ENCODE measurements at regions not wholly inside any gene's neighbourhood (a gene's known extent, or its start where the extent isn't known, plus 50 kb on each side); places are given as distances from the start of the nearest gene placed in this dataset.

DNA sequence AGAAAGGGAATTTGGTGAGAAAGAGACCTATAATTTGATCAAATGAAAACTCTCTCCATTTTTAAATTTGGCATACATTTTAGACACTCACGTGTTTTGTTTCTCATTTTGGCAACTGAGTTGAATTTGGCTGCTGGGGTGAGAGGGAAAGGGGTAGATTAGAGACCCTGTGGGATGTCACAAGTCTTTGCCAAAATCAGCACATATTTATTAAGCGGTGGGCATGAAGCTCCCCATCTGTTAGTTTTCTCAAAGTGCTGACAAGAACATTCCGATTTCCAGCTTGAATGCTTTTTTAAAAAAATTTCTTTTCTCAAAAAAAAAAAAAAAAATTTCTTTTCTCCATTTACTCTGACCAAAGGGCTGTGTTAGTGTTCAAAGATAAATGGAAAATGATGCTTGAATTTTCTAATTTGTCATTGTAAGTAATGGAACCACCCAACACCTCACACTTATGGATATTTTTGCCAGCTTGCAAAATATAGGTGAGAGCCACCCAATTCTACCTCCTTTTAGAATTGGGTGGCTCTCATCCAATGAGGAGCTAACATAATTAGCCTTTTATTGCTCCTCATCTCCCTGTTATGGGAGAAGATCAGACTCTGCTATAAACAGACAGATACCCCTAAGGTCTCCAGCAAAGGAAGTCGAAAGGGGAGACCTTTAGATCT, 222.9 kb upstream of the FN1 start:
- ATAC-seq (ENCODE audit: low read depth in 2 of 2) (no peak), DNase-seq (no peak)
- Mint-ChIP-seq H3K4me1 (no peaks in the 10 kb centered on the region), H3K4me3 (no peak overlapping the region), H3K27ac (no peak overlapping the region), H3K36me3 (peaks cover 0 to 4% of the 10 kb centered on the region in 2 donors), H3K9me3 (no peaks in the 10 kb centered on the region), H3K27me3 (no peaks in the 10 kb centered on the region)

DNA sequence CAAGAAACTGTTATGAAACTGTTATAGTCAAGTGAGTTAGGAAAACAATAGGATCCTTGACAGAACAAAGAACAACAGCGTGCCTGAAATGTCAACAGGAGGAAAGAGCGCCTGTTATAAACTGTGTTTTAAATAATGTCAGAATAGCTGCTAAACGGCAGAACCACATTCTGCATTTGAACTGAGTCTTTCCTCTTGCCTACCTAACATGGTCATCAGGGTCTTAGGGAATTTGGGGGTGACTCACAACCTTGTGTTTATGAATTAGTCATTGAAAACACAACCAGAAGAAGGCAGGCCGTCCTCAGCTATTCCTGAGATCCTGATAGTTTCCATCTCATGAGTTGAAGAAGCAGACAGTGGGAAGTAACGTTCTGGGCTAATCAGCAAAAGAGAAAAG, 222.0 kb upstream of the FN1 start:
- no peaks in the 10 kb centered on the region for H3K27me3 Mint-ChIP-seq
- no peak overlapping the region for H3K27ac Mint-ChIP-seq
- DNase-seq = no peak
- no peak overlapping the region for H3K4me3 Mint-ChIP-seq
- ATAC-seq (ENCODE audit: low read depth in 2 of 2) = no peak
- no peaks in the 10 kb centered on the region for H3K9me3 Mint-ChIP-seq
- H3K36me3 Mint-ChIP-seq = peaks cover 0 to 4% of the 10 kb centered on the region in 2 donors
- H3K4me1 Mint-ChIP-seq = no peaks in the 10 kb centered on the region

DNA sequence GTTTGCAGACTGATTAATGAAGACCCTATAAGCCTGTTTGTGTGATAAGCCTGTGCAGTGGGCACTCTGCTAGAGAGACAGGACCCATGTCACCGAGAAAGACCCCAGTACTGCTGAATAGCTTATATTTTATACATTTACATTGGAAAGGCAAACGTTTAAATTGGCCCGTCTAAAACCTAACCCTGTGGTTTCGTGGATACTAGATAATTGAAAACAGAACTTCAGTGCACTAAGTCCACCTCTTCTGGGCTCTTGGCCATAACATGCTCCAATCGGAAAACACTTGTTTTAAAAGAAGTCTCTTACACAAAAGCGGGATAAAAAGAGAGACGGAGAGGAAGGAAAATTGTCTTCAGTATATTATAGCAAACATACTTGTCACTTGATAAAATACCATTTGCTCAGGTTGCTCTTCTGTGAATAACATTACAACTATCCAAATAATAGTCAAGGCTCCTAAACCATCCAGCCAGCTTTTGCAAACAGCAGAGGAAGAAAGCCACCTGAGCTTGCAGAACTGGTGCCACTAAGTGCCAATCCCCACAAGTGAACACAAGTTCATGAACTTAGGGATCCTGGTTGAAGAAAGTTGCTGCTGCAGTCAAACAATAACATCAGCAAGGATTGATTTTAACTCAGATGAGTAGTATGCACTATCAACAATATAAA, 218.4 kb upstream of the FN1 start:
- DNase-seq (no peak), ATAC-seq (ENCODE audit: low read depth in 2 of 2) (no peak)
- Mint-ChIP-seq H3K36me3 (no peaks in the 10 kb centered on the region), H3K27me3 (peaks cover 0 to 9% (median 0%) of the 10 kb centered on the region in 3 donors), H3K4me3 (no peak overlapping the region), H3K4me1 (no peaks in the 10 kb centered on the region), H3K27ac (no peak overlapping the region), H3K9me3 (peaks cover 0 to 1% (median 0%) of the 10 kb centered on the region in 7 donors)

DNA sequence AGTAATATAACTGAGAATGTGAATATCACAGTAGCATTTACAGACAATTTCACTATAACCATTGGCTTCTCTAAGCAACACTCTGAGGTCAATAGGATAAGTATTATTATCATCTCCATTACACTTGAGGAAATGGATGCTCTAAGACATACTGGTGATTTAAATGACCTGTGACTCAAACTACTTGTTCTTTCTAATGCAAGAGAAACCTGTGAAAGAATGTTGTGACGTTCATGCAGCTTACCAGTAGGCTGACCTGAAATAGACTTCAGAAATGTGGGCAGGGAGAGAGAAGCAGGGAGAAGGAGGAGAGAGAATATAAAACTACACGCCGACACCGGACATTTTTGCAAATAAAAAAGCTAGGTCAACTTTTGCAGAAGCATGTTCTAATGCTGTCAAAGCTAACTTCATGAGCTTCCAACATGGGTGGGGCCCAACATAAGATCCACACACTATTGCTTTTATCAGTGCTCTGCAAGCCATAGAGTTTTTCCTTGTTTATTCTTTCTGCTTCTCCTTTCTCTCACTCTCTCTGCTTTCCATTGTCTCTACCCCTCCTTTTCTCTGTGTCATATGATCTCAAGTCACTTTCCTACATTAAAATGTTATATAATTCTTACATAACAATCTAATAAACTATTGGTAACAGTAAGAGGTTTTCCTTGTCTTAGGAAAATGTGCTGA, 217.6 kb upstream of the FN1 start:
- H3K27me3 Mint-ChIP-seq = peaks cover 0 to 9% (median 0%) of the 10 kb centered on the region in 3 donors
- no peak for DNase-seq
- H3K4me3 Mint-ChIP-seq = no peak overlapping the region
- ATAC-seq (ENCODE audit: low read depth in 2 of 2) = no peak
- no peaks in the 10 kb centered on the region for H3K36me3 Mint-ChIP-seq
- H3K4me1 Mint-ChIP-seq = no peaks in the 10 kb centered on the region
- H3K9me3 Mint-ChIP-seq = peaks cover 0 to 1% (median 0%) of the 10 kb centered on the region in 7 donors
- no peak overlapping the region for H3K27ac Mint-ChIP-seq

DNA sequence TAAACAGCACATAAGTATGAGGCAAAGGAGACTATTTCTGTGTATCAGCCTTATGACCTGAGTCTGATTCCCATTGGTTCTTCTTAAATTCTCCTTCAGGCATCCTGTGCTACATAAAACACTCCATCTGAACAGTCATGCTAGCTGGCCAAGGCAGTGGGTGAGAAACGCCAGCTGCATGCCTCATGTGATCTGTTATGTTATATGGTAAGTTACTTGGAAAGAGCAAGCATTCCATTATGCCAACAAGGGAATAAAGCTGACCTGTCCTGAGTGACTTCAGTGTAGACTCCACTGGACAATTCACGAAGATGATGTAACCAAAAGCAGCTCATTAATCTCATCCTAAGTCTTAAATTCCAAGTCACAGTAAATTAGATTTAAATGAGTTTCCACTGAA, 216.5 kb upstream of the FN1 start:
- H3K4me1 Mint-ChIP-seq = no peaks in the 10 kb centered on the region

DNA sequence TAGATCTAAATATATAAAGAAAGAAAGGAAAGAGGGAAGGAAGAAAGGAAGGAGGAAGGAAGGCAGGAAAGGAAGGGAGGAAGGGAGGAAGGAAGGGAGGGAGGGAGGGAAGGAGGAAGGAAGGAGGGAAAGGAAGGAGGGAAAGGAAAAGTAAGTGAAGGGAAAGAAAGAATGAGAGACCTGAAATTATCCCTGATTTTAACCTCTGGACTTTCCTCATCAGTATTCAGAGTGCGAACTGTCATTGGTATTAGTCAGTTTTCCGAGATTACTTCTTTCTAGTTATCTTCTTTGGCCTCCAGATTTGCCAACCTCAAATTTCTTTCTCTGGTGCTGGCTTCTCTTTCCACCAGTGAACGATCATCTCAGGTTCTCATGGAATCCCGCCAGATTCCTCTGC, 215.5 kb upstream of the FN1 start:
- Mint-ChIP-seq H3K4me1 (no peaks in the 10 kb centered on the region), H3K4me3 (no peak overlapping the region), H3K9me3 (peaks cover 0 to 1% (median 0%) of the 10 kb centered on the region in 7 donors), H3K27me3 (peaks cover 0 to 9% (median 0%) of the 10 kb centered on the region in 3 donors), H3K27ac (no peak overlapping the region), H3K36me3 (no peaks in the 10 kb centered on the region)
- ATAC-seq (ENCODE audit: low read depth in 2 of 2) = no peak
- no peak for DNase-seq

More for the DNA sequence above, 216.5 kb upstream of the FN1 start:
- Mint-ChIP-seq H3K36me3 (no peaks in the 10 kb centered on the region), H3K4me3 (no peak overlapping the region), H3K9me3 (peaks cover 0 to 1% (median 0%) of the 10 kb centered on the region in 7 donors), H3K27ac (no peak overlapping the region), H3K27me3 (peaks cover 0 to 9% (median 0%) of the 10 kb centered on the region in 3 donors)
- DNase-seq (no peak), ATAC-seq (ENCODE audit: low read depth in 2 of 2) (no peak)

DNA sequence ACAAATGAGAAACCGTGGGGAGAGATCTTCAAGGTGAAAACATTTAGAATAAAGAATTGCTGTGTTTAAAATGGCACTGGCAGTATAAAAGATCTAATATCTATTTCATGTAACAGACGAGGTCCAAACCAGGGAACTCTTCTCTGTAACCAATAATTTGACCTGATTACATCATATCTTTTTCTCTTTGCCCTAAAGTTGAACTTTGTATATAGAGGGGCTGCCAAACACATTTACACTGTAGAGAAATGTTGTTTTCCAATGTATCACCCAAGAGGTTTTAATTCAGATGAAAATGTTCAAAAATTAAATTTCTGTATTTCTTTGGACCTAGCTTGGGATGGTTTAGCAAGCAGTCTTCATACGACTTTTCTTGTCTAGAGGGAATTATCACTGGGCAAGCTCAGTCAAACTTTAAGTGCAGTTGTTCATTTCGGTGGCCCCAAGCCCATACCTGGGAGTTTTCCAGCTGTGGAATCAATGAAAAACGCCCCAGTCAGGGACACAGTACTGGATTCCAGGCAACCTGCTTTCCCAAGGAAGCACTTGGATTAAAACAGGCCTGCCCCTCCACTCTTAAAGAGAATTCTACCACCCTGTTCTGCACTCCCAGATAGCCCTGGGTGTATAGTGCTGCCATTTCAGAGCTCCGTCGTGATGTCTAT, 208.5 kb upstream of the FN1 start:
- ATAC-seq (ENCODE audit: low read depth in 2 of 2) (no peak), DNase-seq (no peak)
- Mint-ChIP-seq H3K36me3 (peaks cover 0 to under 1% of the 10 kb centered on the region in 2 donors), H3K27ac (no peak overlapping the region), H3K9me3 (peaks cover 0 to 6% (median 3%) of the 10 kb centered on the region in 7 donors), H3K4me1 (no peaks in the 10 kb centered on the region), H3K4me3 (no peak overlapping the region), H3K27me3 (peaks cover 0 to 8% (median 4%) of the 10 kb centered on the region in 3 donors)

DNA sequence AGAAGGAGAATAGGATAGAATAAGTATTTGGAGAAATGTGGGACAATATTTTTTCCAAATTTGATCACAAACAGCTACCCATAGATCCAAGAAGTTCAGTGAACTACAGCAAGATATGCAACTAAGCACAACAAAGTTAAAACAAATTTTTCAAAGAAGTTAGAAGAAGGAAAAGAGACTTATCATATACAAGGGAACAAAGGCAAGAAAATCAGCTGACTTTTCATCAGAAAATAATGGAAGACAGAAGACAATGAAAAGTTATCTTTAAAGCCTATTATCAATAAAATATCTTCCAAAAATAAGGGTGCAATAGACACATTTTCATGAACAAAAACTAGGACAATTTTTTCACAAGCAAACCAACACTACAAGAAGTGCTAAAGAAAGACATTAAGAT, 202.8 kb upstream of the FN1 start:
- Mint-ChIP-seq H3K36me3 (peaks cover 4 to 14% of the 10 kb centered on the region in 2 donors), H3K4me1 (no peaks in the 10 kb centered on the region), H3K27me3 (peaks cover 4 to 24% (median 5%) of the 10 kb centered on the region in 3 donors), H3K4me3 (no peak overlapping the region), H3K9me3 (peaks cover 18 to 47% (median 22%) of the 10 kb centered on the region in 7 donors), H3K27ac (no peak overlapping the region)
- DNase-seq (no peak), ATAC-seq (ENCODE audit: low read depth in 2 of 2) (no peak)

DNA sequence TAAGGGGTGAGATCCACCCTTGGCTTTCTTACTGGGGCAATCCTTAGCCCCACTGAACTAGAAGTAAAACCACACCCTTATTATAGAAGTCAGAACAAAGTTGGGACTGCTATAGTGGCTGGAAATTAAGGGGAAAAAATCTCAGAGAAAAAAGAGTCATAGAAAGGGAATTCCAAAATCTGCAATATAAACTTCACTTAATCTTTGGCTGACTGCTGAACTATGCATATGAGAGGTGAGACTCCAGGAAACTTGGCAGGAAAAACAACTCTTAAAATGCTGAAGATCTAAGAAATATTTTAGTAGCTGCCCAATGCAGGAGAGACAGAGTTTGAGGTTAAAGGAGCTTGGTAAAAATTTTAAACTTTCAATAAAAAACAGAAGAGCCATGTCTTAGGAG, 201.8 kb upstream of the FN1 start:
- peaks cover 4 to 24% (median 6%) of the 10 kb centered on the region in 3 donors for H3K27me3 Mint-ChIP-seq
- H3K27ac Mint-ChIP-seq = no peak overlapping the region
- no peak overlapping the region for H3K4me3 Mint-ChIP-seq
- peaks cover 4 to 14% of the 10 kb centered on the region in 2 donors for H3K36me3 Mint-ChIP-seq
- no peaks in the 10 kb centered on the region for H3K4me1 Mint-ChIP-seq
- DNase-seq (no peak), ATAC-seq (ENCODE audit: low read depth in 2 of 2) (no peak)
- peaks cover 25 to 57% (median 28%) of the 10 kb centered on the region in 7 donors for H3K9me3 Mint-ChIP-seq

DNA sequence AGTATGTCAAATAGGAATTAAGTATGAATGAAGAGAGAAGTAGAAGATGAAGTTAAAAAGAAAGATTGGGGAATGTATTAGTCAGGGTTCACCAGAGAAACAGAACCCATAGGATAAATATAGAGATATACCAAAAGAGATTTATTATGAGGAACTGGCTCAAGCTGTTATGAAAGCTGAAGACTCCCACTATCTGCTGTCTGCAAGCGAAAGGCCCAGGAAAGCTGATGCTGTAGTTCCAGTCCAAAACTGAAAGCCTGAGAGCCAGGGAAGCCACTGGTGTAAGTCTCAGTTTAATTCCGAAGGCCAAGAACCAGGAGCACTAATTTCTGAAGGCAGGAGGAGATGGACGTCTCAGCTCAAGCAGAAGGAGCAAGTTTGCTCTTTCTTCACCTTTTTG, 200.9 kb upstream of the FN1 start:
- no peak overlapping the region for H3K4me3 Mint-ChIP-seq
- H3K36me3 Mint-ChIP-seq = peaks cover 4 to 14% of the 10 kb centered on the region in 2 donors
- no peak for DNase-seq
- ATAC-seq (ENCODE audit: low read depth in 2 of 2) = no peak
- no peaks in the 10 kb centered on the region for H3K4me1 Mint-ChIP-seq
- peaks cover 7 to 24% (median 10%) of the 10 kb centered on the region in 3 donors for H3K27me3 Mint-ChIP-seq
- H3K9me3 Mint-ChIP-seq = peaks cover 25 to 66% (median 33%) of the 10 kb centered on the region in 7 donors
- no peak overlapping the region for H3K27ac Mint-ChIP-seq

DNA sequence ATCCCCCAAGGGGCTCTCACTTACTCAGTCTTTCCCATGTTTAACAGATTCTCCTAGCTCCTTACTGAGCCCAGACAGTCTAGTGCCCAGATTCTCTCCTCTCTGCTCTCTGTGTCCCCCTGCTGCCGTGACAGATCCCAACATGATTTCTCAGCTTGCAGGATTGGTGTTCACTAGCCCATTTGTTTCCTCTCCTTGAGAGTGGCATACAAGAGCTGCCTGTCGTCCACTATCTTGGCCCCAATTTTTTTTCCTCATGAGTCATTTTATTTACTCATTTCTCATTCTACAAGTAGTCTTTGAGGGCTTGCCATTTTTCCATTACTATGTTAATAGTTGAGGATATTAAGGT, 199.9 kb upstream of the FN1 start:
- Mint-ChIP-seq H3K27me3 (peaks cover 5 to 17% (median 10%) of the 10 kb centered on the region in 3 donors), H3K9me3 (peaks cover 28 to 76% (median 33%) of the 10 kb centered on the region in 7 donors), H3K4me3 (no peak overlapping the region), H3K27ac (no peak overlapping the region), H3K4me1 (no peaks in the 10 kb centered on the region), H3K36me3 (peaks cover 4 to 14% of the 10 kb centered on the region in 2 donors)
- ATAC-seq (ENCODE audit: low read depth in 2 of 2) (no peak), DNase-seq (no peak)

DNA sequence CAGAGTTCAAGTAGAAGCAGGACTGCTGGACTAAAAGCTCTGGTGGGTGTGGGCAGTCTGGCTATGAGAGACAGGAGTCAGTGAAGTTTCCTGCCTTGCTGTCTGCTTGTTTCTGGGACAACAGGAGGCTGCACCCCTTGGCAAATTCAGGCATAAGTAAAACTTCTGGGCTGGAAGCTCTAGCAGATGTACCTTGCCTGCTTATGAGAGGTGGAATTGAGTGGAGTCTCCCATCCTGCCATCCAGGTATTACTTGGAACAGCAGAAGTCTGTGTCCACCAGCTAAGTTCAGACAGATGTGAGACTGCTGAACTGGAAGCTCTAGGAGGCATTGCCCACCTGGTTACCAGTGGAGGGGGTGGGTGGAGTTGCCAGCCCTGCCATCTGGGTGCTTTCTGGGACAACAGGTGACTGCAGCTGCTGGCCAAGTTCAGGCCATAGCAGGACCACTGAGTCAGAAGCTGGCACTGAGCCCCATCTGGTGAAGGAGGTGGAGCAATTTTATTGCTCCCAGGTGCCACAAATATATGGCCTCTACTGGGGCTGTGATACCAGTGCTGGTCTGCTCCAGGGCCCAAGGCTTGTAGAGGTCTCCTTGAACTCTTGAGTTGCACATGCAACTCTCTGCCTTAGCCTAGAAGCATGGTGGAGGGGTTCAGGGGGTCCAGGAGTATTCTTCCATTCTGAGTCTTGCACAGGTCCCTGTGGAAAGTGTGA, 199.4 kb upstream of the FN1 start:
- Mint-ChIP-seq H3K27ac (no peak overlapping the region), H3K4me1 (no peaks in the 10 kb centered on the region), H3K4me3 (no peak overlapping the region), H3K27me3 (peaks cover 3 to 17% (median 10%) of the 10 kb centered on the region in 3 donors), H3K9me3 (peaks cover 32 to 81% (median 35%) of the 10 kb centered on the region in 7 donors), H3K36me3 (peaks cover 4 to 14% of the 10 kb centered on the region in 2 donors)
- no peak for DNase-seq
- no peak for ATAC-seq (ENCODE audit: low read depth in 2 of 2)

DNA sequence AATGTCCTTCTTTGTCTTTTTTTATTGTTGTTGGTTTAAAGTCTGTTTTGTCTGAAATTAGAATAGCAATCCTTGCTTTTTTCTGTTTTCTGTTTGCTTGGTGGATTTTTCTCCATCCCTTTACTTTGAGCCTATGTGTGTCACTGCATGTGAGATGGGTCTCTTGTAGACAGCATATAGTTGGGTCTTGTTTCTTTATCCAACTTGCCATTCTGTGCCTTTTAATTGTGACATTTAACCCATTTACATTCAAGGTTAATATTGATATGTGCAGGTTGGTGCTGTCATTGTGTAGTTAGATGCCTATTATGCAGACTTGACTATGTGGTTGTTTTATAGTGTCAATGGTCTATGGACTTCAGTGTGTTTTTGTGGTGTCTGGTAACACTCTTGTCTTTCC, 197.5 kb upstream of the FN1 start:
- Mint-ChIP-seq H3K36me3 (peaks cover 0 to 10% of the 10 kb centered on the region in 2 donors), H3K9me3 (peaks cover 24 to 70% (median 29%) of the 10 kb centered on the region in 7 donors), H3K27ac (no peak overlapping the region), H3K27me3 (peaks cover 3 to 17% (median 10%) of the 10 kb centered on the region in 3 donors), H3K4me1 (no peaks in the 10 kb centered on the region), H3K4me3 (no peak overlapping the region)
- ATAC-seq (ENCODE audit: low read depth in 2 of 2) (no peak), DNase-seq (no peak)
